ENCODE measurements at regions not wholly inside any gene's neighbourhood (a gene's known extent, or its start where the extent isn't known, plus 50 kb on each side); places are given as distances from the start of the nearest gene placed in this dataset.

- TF ChIP-seq YY1 (tag by site-specific recombination; IDR thresholded peaks at IDR 0.05) = no peak
- TF ChIP-seq, protein P1, sequence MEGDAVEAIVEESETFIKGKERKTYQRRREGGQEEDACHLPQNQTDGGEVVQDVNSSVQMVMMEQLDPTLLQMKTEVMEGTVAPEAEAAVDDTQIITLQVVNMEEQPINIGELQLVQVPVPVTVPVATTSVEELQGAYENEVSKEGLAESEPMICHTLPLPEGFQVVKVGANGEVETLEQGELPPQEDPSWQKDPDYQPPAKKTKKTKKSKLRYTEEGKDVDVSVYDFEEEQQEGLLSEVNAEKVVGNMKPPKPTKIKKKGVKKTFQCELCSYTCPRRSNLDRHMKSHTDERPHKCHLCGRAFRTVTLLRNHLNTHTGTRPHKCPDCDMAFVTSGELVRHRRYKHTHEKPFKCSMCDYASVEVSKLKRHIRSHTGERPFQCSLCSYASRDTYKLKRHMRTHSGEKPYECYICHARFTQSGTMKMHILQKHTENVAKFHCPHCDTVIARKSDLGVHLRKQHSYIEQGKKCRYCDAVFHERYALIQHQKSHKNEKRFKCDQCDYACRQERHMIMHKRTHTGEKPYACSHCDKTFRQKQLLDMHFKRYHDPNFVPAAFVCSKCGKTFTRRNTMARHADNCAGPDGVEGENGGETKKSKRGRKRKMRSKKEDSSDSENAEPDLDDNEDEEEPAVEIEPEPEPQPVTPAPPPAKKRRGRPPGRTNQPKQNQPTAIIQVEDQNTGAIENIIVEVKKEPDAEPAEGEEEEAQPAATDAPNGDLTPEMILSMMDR (tag by site-specific recombination; IDR thresholded peaks at IDR 0.05) = no peak
- no peak for TF ChIP-seq GLI4 (tag by site-specific recombination; IDR thresholded peaks at IDR 0.05)
- TF ChIP-seq REPIN1 (tag by site-specific recombination; IDR thresholded peaks at IDR 0.05; ENCODE audit: low read depth) = no peak
- TF ChIP-seq SETDB1 (IDR thresholded peaks at IDR 0.05; ENCODE audit: insufficient read length, low read length) = no peak
- TF ChIP-seq ZNF747 (tag by site-specific recombination; IDR thresholded peaks at IDR 0.05) = no peak
- TF ChIP-seq ZNF211 (tag by site-specific recombination; IDR thresholded peaks at IDR 0.05; ENCODE audit: low read depth) = no peak
- TF ChIP-seq ZNF138 (tag by site-specific recombination; IDR thresholded peaks at IDR 0.05; ENCODE audit: borderline replicate concordance) = no peak
- no peak for TF ChIP-seq ZFP37 (tag by site-specific recombination; IDR thresholded peaks at IDR 0.05)
- no peak for TF ChIP-seq ZNF544 (tag by site-specific recombination; IDR thresholded peaks at IDR 0.05)
- TF ChIP-seq ZNF114 (tag by site-specific recombination; IDR thresholded peaks at IDR 0.05) = no peak
- TF ChIP-seq ZFP69B (tag by site-specific recombination; IDR thresholded peaks at IDR 0.05) = no peak
- no peak for TF ChIP-seq ZNF501 (tag by site-specific recombination; IDR thresholded peaks at IDR 0.05)
Measured at GRCh38 chr17:53749178-53749577, 73.5 kb upstream of the KIF2B start.
